GM12875 (cell line): ENCODE measurements at regions not wholly inside any gene's neighbourhood (a gene's known extent, or its start where the extent isn't known, plus 50 kb on each side); places are given as distances from the start of the nearest gene placed in this dataset.

Experiments
- H3K4me3 ChIP-seq: one replicate; pipeline ENCODE4 v1.5.1; 2011; ENCODE audit warnings: low read depth, low read length, control low read depth
- CTCF ChIP-seq: IDR thresholded peaks from 2 replicates; pipeline ENCODE4 v1.5.1; 2011; ENCODE audit warnings: low read depth, mild to moderate bottlenecking, control low read depth, inconsistent platforms, low read length, moderate library complexity, borderline replicate concordance; ENCODE audit not compliant: insufficient read depth

DNA sequence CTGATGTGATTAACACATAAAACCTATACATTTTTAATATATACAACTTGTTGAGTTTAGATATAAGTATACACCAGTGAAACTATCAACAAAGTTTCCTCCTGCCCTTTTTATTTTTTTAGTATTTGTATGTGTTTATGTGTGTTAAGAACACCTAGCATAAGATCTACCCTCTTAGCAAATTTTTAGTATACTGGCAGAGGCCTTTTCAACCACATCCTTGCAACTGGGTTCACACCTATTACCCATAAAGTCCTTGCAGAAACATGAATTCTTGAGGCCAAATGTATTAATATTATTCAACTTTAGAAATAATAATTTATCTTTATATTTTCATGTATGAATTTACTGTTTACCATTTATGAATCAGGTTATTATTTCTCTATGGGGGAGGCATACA, 119.7 kb upstream of the CRIM1 start:
- H3K4me3 ChIP-seq: no peak overlapping the region
- no peak for TF ChIP-seq CTCF

- no peak for TF ChIP-seq CTCF
These were observed 120.2 kb upstream of the CRIM1 start for GRCh38 chr2:36235426-36235825.

DNA sequence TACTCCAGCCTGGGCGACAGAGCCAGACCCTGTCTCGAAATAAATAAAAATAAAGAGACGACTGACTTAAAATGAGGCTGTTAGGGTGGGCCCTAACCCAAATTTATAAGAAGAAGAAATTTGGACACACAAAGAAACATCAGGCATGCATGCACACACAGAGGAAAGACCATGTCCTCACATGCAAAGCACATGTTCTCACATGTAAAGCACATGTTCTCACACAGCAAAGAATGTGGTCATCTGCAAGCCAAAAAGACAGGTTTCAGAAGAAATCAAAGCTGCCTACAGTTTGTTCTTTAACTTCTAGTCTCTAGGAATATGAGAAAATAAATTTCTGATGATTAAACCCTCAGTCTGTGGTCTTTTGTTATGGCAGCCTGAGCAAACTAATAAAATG, 132.3 kb upstream of the CRIM1 start:
- H3K4me3 ChIP-seq: no peak overlapping the region
- no peak for TF ChIP-seq CTCF

More at GRCh38 chr2:36235426-36235825, 120.2 kb upstream of the CRIM1 start:
- H3K4me3 ChIP-seq: no peak overlapping the region

- no peak overlapping the region for H3K4me3 ChIP-seq
- no peak for TF ChIP-seq CTCF
These were observed 133.1 kb upstream of the CRIM1 start for GRCh38 chr2:36222485-36222884.

- H3K4me3 ChIP-seq: no peak overlapping the region
- TF ChIP-seq CTCF: no peak
These were observed 140.9 kb upstream of the CRIM1 start for GRCh38 chr2:36214691-36215090.

DNA sequence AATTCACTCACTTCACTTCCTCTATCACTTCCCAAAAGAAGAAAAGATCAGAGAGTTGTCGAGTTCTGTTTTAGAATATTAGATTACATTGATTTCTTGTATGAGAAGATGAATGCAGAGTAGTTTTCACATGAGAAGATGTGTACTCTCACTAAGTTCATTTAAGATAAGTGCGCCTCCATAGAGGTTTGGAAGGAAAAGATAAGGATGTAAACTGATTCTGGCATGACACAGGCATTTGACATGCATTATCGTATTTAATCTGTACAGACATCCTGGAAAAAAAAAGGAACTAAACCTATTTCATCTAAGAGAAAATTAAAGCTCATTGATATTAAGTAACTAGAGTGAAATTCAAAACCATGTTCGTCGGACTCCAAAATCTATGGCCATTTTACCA, 152.2 kb upstream of the CRIM1 start:
- H3K4me3 ChIP-seq: no peak overlapping the region

More for the DNA sequence above, 152.2 kb upstream of the CRIM1 start:
- TF ChIP-seq CTCF: no peak
